ENCODE measurements at regions not wholly inside any gene's neighbourhood (a gene's known extent, or its start where the extent isn't known, plus 50 kb on each side); places are given as distances from the start of the nearest gene placed in this dataset.

DNA sequence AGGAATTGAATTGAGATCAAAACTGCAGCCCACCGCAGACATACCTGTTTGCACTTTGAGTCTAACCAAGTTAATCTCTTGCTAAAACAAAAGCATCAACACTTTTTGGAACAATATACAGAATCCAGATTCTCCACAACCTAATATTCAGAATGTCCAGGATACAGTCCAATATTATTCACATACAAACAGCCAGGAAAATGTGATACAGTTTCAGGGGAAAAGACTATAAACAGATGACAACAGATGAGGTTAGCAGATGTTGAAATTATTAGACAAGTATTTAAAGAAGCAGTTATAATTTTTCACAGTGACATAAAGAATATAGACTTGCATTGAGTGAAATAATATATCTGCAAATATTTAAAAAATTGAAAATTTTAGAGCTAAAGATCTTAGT is 678.1 kb upstream of the CXADR start:
- no peak for DNase-seq (ENCODE audit: low spot score)

DNA sequence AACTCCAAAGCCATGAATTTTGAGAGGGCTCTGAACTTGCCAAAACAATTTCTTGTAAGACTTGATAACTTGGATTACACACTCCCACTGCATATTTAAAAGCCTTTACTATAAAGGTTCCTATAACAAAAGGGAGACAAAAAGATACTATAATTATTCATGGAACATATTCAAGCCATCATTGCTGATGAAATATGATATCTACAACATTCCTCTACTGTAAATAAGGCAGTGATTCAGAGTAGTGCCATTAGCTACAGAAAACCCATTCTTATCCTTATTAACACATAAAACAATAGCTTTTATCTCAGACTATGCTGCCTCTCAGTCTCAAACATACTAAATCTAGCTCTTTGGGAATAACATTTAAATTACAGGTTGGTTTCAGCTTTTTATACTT is 675.5 kb upstream of the CXADR start:
- DNase-seq (ENCODE audit: low spot score), result no peak

DNA sequence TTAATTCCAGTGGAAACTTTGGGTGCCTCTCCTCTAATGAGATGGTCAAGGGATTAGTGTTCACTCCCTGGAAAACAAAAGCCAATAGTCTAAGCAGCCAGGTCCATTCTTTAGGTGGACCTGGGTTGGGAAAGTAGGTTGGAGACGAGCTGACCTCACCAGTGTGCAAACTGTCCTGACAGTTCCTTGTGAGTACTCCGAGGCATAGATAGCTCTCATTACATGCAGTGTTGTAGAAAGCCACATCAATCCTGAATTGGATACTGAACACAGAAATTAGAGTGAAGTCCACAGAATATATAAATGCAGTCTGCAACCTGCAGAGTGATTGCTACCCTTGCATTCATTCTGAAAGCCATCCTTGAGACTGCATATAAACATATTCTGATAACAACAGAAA is 675.1 kb upstream of the CXADR start:
- no peak for DNase-seq (ENCODE audit: low spot score)

DNA sequence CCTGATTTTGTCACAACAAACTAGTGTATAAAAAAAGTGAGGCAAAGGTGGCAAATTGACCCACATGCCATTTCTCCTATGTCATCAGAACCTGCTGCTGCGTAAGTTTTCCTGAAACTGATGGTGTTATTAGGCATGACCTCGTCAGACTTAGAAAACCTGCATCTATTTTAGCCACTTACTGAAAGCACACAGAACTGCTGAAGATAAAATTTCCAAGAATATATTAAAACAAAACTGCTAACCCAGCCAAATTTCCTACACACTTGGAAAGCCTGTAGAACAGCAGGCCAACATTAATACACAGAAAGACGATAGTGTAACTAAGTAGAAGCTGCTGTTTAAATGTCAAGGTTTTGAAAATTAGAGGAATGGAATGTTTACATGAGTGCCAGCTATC is 674.5 kb upstream of the CXADR start:
- no peak for DNase-seq (ENCODE audit: low spot score)

DNA sequence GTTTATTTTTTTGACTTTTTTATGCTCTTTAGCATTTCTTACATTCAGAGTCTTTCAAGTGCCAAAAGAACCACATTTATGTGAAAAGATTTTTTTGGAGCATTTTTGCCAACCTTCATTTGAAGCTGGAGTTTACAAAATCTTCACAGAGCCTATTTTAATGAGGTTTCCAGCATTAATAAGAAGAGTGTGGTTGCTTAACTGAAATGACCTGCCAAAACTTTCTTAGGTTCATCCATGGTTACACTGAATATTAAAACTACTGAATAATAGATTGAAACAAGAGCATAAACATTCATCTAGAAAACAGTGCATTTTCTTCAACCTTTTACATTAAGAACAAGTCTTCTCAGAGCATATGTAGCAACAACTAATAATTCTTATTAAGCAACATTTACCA is 672.3 kb upstream of the CXADR start:
- DNase-seq (ENCODE audit: low spot score), result no peak

DNA sequence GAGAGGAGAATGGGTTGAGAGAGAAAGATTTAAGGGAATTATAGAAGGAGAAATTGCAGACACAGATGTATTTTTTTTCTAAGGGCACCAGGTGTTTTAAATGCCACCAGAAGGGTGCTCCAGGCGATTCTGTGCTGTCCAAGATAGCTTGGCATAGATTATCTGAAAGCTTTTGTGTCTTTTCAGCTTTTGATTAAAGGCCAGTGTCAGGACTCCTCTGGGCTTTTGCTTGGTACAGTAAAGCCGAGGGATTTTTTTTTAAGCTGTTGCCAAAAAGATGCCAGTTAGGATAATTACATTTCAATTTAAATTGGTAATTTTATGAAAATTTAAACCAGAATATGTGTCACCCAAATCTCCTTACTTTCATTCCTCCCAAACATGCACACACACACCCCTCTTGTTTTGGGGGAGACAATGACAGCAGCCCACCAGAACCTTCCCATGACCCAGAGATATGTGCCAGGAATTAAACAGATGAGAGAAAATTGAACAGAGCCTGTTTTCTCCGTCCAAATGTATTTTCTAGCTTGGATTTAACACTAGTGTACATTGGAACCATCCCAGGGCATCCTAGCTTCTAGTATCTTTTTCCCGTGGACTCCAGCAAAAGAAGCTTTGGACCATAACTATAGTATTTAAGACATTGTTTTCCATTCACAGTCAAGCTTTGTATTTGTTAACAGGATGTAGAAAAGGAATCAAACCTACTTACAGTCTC is 670.7 kb upstream of the CXADR start:
- DNase-seq (ENCODE audit: low spot score), result no peak

DNA sequence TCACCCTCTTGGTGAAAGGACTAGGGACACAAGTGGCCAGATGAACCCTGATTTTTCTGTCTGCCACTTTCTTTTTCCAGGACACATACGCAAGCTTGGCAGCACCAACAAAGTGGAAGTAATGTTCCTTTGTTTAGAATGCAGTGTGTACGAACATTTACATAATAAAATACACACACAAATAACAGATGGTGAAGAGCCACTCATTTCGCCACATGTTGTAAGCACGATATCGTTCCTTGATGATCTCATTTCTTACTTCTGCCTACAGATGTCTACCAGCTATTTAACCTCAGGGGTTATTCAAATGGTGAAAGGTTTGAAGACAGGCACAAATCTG is 670.2 kb upstream of the CXADR start:
- no peak for DNase-seq (ENCODE audit: low spot score)

DNA sequence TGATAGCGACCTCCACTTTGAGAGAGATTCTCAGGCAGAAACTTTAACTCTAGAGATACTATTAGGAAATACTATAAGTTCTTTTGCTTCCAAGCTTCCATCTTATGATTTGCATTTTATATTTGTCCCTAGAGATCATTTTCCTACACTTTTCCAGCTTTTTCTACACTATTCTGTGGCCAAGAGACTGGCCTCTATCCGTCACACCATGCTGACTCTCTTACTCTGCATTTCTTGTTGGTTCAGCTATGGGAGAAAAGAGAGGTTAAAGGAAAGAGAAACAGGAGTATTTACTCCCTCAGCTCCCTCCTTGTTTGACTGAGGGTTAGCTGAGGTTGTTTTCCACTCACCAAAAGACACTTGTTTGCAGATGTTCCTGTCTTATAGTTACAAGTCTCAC is 665.6 kb upstream of the CXADR start:
- no peak for DNase-seq (ENCODE audit: low spot score)

DNA sequence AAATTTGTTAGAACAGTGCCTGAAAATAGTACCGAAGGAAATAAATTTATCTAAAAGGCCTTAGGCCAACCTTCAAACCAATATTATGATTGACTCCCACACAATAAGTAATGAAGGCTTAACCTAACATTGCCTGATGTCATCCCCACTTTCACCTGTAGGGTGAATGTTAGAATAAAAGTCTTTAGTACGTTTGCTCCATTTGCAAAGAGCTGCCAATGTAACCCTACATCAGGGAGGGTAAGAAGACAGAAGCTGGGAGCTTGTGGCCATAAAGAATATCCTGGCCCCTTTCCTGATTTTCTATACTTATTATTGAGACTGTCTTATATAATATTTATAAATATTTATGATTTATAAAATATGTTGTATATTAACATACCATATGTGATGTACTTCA is 661.8 kb upstream of the CXADR start:
- no peak for DNase-seq (ENCODE audit: low spot score)

DNA sequence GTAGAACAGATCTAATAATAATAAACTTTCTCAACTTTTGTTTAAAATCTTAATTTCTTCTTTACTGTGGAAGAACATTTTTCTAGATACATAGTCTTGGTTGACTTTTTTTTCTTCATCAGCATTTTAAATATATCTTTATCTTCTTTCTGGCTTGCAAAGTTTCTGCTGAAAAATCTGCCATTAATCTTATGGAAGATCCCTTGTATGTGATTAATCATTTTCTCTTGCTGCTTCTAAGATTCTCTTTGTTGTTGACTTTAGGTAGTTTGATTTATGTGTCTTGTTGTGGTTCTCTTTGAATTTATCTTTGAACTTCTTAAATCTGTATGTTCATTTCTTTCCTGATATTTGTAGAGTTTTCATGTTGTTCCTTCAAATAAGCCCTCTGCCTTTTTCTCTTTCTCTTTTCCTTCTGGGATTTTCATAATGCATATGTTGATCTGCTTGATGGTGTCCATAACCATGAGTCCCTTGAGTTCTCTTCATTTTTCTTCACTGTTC is 657.6 kb upstream of the CXADR start:
- no peak for DNase-seq (ENCODE audit: low spot score)

DNA sequence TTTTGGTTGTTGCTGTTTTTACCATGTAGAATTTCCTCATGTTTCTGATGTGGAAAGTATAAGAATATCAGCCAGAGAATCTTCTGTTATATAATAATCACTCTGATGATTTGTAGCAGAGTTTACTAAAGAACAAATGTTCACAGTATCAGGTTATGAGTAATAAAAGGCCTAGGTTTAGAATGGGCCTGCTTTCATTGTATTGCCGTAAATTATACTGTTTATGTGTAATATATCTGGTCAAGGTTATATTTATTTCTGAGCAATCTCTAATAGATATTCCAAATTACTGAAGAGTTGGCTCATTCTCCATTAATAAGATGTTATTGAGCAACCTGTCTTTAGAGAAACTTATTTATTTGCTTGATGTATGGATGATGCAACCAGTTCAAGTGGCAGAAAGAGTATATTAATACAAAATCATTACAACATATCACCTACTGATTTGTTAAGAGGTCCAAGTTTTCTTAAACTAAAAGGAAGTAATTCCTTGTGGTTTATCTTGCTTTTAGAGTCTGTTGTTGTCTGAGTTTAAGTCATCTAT is 649.4 kb upstream of the CXADR start:
- DNase-seq (ENCODE audit: low spot score), result no peak

DNA sequence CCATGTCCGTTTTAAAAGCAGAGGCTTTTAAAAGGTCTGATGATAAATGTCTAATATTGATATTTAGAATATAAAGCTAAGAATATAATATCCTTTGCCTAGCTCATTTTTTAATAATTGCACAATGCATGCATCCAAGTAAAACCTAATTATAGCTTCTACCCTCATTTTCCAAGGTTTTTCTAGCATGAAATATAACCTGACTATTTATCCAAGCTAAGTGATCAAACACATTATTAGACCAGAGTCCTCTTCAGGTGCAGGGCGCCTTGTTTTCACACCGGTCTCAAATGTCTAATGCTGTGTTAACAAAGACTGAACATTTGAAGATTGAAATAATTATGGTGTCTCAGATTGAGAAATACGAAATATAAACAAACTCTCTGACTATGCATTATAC is 648.9 kb upstream of the CXADR start:
- DNase-seq (ENCODE audit: low spot score), result no peak

DNA sequence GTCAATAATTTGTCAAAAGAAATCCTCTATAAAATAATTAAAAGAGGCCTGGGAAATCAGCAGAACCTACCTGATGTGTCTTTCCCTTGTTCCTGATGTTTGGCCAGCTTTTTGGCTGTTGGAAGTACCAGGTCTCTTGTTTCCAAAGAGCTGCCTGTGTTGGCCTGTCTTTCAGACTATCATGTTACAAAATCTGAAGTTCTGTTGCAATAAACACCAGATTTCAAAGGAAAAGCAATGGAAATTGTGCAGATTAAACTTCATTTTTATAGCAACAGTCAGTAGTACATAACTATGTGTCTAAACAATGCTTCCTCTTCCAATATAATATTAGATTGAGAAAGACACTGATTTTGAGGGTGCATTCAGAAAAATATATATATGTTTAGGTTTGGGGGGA is 647.2 kb upstream of the CXADR start:
- no peak for DNase-seq (ENCODE audit: low spot score)

DNA sequence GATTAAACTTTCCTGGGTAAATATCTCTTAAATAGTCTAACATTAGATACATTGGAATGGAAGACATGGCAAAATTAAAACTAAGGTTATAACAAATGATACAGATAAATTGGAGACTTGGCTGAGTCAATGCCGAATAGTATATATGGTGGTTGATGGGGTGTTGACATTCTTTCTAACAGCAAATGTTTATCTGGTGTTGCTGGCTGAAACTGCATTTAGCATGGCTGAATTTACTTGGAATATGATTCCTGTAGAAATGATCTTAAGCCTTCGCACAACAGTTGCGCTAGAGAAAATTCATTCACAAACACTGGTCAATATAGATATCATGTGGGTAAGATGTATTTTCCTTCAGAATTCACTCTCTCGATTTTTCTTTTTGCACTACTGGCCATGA is 646.0 kb upstream of the CXADR start:
- DNase-seq (ENCODE audit: low spot score), result no peak

DNA sequence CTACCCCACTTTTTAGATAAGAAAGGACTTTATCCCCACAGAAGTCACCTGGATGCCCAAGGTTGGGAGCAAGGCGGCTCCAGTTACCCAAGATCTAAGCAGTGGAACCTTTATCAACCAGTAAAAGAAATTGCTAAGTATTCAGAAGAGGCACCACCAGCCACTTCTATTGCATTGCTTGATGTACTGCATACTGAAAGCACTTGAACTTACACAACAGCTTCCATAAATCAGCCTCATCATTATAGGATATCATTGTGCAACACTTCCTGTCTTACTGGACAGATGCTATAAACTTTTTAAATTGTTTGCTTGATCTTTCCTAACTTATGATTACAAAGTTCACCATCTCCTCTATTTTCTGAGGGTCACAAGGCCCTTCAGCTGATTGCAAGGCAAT is 642.7 kb upstream of the CXADR start:
- no peak for DNase-seq (ENCODE audit: low spot score)

DNA sequence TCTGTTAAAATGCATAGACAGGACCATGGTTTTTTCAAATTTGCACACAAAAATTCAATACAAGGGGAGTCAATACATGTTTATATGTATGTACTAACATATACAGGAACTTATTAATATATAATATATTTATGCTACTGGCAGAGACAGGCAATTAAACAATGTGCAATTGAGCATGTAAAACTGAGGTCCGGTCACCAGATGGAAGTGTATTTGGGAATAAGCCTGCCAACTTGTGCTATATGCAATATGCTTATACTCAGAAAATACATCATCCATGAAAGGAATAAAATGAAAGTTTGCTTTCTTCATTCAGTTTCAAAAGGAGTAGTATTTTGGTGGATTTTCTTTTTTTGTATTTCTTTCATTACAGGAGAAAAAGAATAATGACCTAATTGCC is 640.2 kb upstream of the CXADR start:
- no peak for DNase-seq (ENCODE audit: low spot score)

DNA sequence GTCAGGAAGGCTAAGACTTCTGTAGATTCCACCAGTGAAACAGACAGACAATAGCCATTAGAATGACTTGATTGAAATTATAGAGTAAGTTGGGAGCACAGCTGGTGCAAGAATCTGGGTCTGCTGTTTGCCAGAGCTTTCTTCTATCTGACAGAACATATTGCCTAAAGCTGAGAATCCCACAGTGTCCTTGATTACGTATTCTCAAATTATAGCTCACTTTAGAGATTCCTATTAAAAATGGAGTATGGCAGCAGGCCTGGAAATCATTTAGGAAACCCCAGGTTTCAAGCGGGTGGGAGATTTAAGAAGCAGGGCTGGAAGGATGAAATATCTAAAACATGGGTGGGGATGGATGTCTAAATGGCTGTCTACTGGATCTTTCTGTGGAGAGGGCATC is 639.7 kb upstream of the CXADR start:
- no peak for DNase-seq (ENCODE audit: low spot score)

DNA sequence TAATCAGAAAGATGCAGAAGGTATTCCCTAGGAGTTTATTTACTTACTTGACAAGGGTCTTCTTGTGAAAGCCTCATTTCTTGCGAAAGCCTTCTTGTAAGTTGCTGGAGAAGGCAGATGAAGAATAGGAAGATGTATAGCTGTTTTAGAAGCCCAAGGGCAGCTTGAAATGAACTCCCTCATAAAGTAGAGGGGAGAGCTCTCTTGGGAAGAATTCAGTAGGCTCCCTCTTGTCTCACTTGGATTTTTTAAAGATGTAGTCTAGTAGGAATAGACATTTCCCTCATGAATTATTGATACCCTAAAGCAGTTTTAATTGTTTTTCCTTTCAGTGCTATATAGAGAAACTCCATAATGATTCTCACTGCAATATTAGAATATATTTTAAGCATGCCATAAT is 639.2 kb upstream of the CXADR start:
- DNase-seq (ENCODE audit: low spot score), result no peak

DNA sequence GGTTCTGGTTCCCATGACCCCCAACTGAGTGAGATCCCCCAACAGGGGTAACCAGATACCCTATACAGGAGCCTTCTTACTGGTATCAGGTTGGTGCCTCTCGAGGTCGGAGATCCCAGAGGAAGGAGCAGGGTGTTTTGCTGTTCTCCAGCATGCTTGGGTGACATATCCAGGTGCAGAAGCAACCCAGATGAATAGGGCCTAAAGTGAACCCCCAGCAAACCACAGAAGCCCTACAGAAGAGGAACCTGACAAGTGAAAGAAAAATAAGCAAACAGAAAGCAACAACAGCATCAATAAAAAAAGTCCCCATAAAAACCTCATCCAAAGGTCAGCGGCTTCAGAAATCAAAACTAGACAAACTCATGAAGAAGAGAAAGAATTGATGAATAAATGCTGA is 633.4 kb upstream of the CXADR start:
- DNase-seq (ENCODE audit: low spot score), result no peak

DNA sequence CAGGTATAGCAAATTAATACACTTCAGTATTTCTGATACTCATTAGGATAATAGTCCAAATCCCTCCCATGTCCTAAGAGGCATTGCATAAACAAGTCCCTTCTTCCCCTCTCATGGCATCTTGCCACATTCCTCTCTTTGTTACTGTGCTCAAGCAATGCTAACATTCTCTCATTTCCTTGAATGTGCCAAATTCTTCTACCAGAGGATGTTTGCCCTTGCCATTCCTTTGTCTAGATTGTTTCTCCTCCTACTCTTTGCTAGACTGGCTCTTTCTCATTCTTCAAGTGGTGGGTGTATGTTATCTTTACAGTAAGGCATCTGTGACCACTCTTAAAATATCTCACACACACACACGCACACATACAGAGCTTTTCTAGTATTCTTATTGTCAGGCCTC is 621.0 kb upstream of the CXADR start:
- no peak for DNase-seq (ENCODE audit: low spot score)

DNA sequence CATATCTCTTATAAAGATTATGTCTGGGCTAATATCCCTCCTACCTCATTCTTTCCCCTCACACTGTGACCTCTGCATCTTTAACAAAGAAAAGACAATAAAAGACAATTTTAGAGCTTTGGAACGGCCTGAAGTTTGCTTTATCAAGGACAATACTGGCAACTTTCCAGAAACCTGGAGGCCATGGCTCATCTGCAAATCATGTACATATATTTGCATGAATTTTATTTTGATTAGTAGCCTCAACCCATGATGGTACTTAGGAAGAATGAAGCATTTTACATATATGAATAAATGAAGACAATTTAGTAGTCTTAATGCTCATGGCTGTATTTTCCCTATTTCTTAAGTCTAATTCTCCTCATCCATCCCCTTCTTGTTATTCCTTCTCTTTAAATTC is 612.2 kb upstream of the CXADR start:
- no peak for DNase-seq (ENCODE audit: low spot score)

DNA sequence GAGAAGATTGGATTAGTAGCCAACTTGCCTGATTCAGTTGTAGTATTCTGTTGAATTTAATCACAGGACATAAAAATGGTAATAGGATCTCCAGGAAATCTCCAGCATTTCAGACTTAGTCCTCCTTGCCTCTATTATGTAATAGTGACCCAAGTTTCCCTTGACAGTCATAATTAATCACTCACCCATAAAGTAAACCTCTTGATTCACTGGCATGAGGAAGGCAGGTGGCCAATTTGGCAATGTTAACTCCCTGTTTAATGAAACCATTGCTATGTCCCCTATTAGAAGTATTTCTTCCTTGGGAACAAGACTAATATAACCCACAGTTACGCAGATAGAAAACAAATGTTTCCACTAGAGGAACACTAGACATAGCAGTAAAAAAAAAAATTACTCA is 604.8 kb upstream of the CXADR start:
- DNase-seq (ENCODE audit: low spot score), result no peak

DNA sequence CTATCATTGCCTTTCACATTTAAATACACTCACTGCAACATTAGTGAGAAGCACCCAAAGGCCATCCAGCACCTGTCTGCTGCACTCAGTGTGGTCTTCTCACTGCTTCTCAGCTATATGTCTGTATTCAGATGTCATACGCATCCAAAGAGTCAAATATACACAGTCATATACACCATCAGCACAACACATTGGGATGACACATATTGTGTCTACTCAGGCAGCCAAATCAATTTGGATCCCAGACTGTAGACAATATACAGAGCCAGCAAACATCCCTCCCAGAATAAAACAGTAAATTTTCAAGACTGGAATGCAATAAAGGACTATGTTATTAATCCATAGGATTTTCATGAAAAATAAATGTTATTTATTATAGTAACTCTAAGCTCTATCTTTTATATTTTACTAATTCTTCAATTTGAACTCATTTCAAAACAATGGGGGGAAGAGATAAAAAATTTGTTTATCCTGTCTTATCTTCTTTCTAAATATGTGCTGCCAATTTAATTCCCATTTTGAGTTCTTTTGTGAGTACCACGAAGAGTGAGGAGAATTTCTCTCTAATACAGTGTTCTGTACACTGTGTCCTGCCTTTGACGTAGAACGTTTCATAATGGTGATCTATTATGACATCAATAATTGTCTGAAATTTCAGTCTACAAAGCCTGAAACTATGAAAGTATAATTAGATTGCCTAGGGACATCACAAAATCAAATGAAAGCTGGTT is 602.2 kb upstream of the CXADR start:
- DNase-seq (ENCODE audit: low spot score), result no peak

DNA sequence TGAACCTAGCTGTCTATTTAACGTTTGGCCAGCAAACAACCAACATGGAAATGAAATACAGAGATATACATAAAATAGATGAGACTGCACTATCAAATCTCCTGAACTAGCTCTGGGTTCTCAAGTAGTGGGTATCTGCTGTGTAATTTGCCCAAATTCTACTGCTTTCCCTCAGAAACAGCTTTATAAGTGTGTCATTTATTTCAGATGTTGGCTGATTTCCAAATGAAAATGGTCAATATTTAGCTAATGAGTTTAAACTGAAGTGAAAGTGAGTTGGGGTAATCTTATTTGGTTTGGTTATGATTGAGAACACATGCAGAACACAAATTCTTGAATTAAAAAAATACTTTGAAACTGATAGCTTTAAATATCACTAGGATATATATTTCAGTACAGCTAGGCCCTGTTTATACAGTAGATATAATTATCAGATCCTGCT is 601.7 kb upstream of the CXADR start:
- no peak for DNase-seq (ENCODE audit: low spot score)
